HCT116 (cell line): ENCODE measurements at regions not wholly inside any gene's neighbourhood (a gene's known extent, or its start where the extent isn't known, plus 50 kb on each side); places are given as distances from the start of the nearest gene placed in this dataset.

ENCODE experiments used
- ATAC-seq: fragments of 200-7000 bp; cut with Tn5 transposase; 2 replicates; pipeline ENCODE4 v1.9.1; 2020; ENCODE audit warnings: mild to moderate bottlenecking, moderate library complexity
- BruUV-seq: library from RNA; stranded (reverse); fragments of 400-500 nt; replicated peaks from 2 replicates; lab custom pipeline; 2021; lab: Mats Ljungman, UMichigan
- CTCF ChIA-PET: fragments of 300-600 bp; sonication (Branson Sonifier 250); formaldehyde crosslinking; loops from one replicate; lab custom pipeline; 2021; ENCODE audit warnings: antibody characterized with exemption; lab: Charles Lee
- POLR2A ChIA-PET: fragments of 300-600, 350-600 bp; sonication (Branson Sonifier 250); formaldehyde crosslinking; loops from one replicate; lab custom pipeline; 2021; ENCODE audit warnings: antibody characterized with exemption; lab: Charles Lee
- RAD21 ChIA-PET, 2 experiments: fragments of 300-600 bp; sonication (Branson Sonifier 250); formaldehyde crosslinking; loops; one replicate each; lab custom pipeline; 2023; ENCODE audit warnings: low total read pairs in 2 of 2; ENCODE audit not compliant: uncharacterized antibody in 2 of 2, unreplicated experiment in 2 of 2, low non-redundant PET in 1 of 2; lab: Charles Lee
- DNase-seq: peaks from one replicate; pipeline ENCODE4 v3.0.0-alpha.2; 2010; ENCODE audit warnings: low read depth, low spot score
- H2AFZ ChIP-seq: fragments of 200-600 bp; shearing (Covaris generic), sonication (generic); 2 replicates; pipeline ENCODE4 v1.6.1; 2017; ENCODE audit warnings: low read depth, mixed run types, mixed read lengths, antibody characterized with exemption, low read length; ENCODE audit not compliant: poor library complexity, severe bottlenecking
- H3K27ac ChIP-seq: 2 replicates; pipeline ENCODE4 v1.5.1; 2012; ENCODE audit warnings: low read depth, low read length
- H3K27me3 ChIP-seq: fragments of 200-600 bp; sonication (generic); 2 replicates; pipeline ENCODE4 v1.6.1; 2016; ENCODE audit warnings: mixed run types, low read length, mixed read lengths; ENCODE audit not compliant: insufficient read depth
- H3K36me3 ChIP-seq, 2 experiments: fragments of 200-500 bp in 1 of 2; fragments of 200-600 bp in 1 of 2; sonication (Bioruptor generic) in 1 of 2; sonication (generic) in 1 of 2; 2 replicates each; pipeline versions ENCODE4 v1.5.1 to v1.6.1; 2014 to 2016; ENCODE audit warnings: low read length in 2 of 2, inconsistent platforms in 1 of 2, mixed read lengths in 1 of 2, mixed run types in 1 of 2; ENCODE audit not compliant: insufficient read depth in 2 of 2, control insufficient read depth in 1 of 2
- H3K4me1 ChIP-seq, 2 experiments: fragments of 200-600 bp in 1 of 2; sonication (generic) in 1 of 2; 2 replicates each; pipeline versions ENCODE4 v1.5.1 to v1.6.1; 2012 to 2017; ENCODE audit warnings: low read length in 2 of 2, inconsistent platforms in 1 of 2, mild to moderate bottlenecking in 1 of 2, mixed read lengths in 1 of 2, mixed run types in 1 of 2, moderate library complexity in 1 of 2; ENCODE audit not compliant: insufficient read depth in 2 of 2, control insufficient read depth in 1 of 2
- H3K4me2 ChIP-seq: fragments of 200-600 bp; sonication (generic); 2 replicates; pipeline ENCODE4 v1.6.1; 2017; ENCODE audit warnings: mixed run types, low read length, mixed read lengths
- H3K4me3 ChIP-seq, 2 experiments: fragments of 200-600 bp in 1 of 2; sonication (generic) in 1 of 2; replicated peaks in 1 of 2; 2 replicates each; pipeline ENCODE4 v1.5.1; 2011 to 2016; ENCODE audit warnings: low read length in 2 of 2, control low read depth in 1 of 2, low read depth in 1 of 2, mild to moderate bottlenecking in 1 of 2, mixed read lengths in 1 of 2, mixed run types in 1 of 2
- H3K79me2 ChIP-seq: fragments of 200-600 bp; sonication (generic); 2 replicates; pipeline ENCODE4 v1.6.1; 2017; ENCODE audit warnings: mild to moderate bottlenecking, mixed run types, low read length, moderate library complexity, mixed read lengths; ENCODE audit not compliant: insufficient read depth
- H3K9ac ChIP-seq: fragments of 200-600 bp; sonication (generic); 2 replicates; pipeline ENCODE4 v1.6.1; 2016; ENCODE audit warnings: low read length, mixed read lengths
- H3K9me2 ChIP-seq: fragments of 200-600 bp; sonication (generic), shearing (Covaris generic); 2 replicates; pipeline ENCODE4 v1.6.1; 2017; ENCODE audit warnings: mixed run types, mild to moderate bottlenecking, moderate library complexity; ENCODE audit not compliant: insufficient read depth
- H3K9me3 ChIP-seq, 2 experiments: fragments of 200-500 bp in 1 of 2; fragments of 200-600 bp in 1 of 2; sonication (Bioruptor generic) in 1 of 2; sonication (generic) in 1 of 2; 2 replicates each; pipeline ENCODE4 v1.6.1; 2014 to 2017; ENCODE audit warnings: low read length in 2 of 2, mixed read lengths in 2 of 2, inconsistent platforms in 1 of 2, low read depth in 1 of 2, mild to moderate bottlenecking in 1 of 2, mixed run types in 1 of 2, moderate library complexity in 1 of 2; ENCODE audit not compliant: control insufficient read depth in 1 of 2, insufficient read depth in 1 of 2
- H4K20me1 ChIP-seq: fragments of 200-600 bp; sonication (generic), shearing (Covaris generic); 2 replicates; pipeline ENCODE4 v1.6.1; 2017; ENCODE audit warnings: mixed run types, mild to moderate bottlenecking, moderate library complexity; ENCODE audit not compliant: insufficient read depth
- EGR1 ChIP-seq: IDR thresholded peaks from 2 replicates; pipeline ENCODE4 v1.6.1; 2012; ENCODE audit warnings: low read depth
- ELF1 ChIP-seq: IDR thresholded peaks from 2 replicates; pipeline ENCODE4 v1.6.1; 2012; ENCODE audit warnings: low read depth, borderline replicate concordance
- EZH2phosphoT487 ChIP-seq: fragments of 200-600 bp; IDR thresholded peaks from 2 replicates; pipeline ENCODE4 v1.6.1; 2018; ENCODE audit warnings: antibody characterized with exemption, borderline replicate concordance
- JUND ChIP-seq: IDR thresholded peaks from 2 replicates; pipeline ENCODE4 v1.6.1; 2012
- RAD21 ChIP-seq: IDR thresholded peaks from 2 replicates; pipeline ENCODE4 v1.6.1; 2012; ENCODE audit warnings: low read depth, mild to moderate bottlenecking
- SRF ChIP-seq: IDR thresholded peaks from 2 replicates; pipeline ENCODE4 v1.6.1; 2012; ENCODE audit warnings: low read depth
- ZFX ChIP-seq: fragments of 450-650 bp; IDR thresholded peaks from 2 replicates; pipeline ENCODE4 v1.6.1; 2017
- ZNF274 ChIP-seq: fragments of 200-500 bp; sonication (Bioruptor generic); IDR thresholded peaks from 2 replicates; pipeline ENCODE4 v1.6.1; 2014; ENCODE audit warnings: mild to moderate bottlenecking, low read depth, low read length, inconsistent platforms
- intact Hi-C: fragments of 100-400 bp; cut with micrococcal nuclease; formaldehyde crosslinking; loops from 2 replicates; pipeline ENCODE4 v1.10.0; 2022
- TF ChIP-seq, protein P1 (sequence below), 3 experiments: fragments of 200-600 bp in 1 of 3; sonication (generic) in 1 of 3; IDR thresholded peaks in 2 of 3; conservative IDR thresholded peaks in 1 of 3; 2 replicates each; pipeline ENCODE4 v1.5.1; 2012 to 2017; ENCODE audit warnings: low read depth in 2 of 3, low read length in 2 of 3, antibody characterized with exemption in 1 of 3, borderline replicate concordance in 1 of 3, control low read depth in 1 of 3, mild to moderate bottlenecking in 1 of 3, mixed read lengths in 1 of 3, mixed run types in 1 of 3, moderate library complexity in 1 of 3; ENCODE audit not compliant: insufficient read depth in 1 of 3
- TF ChIP-seq, protein P2 (sequence below): IDR thresholded peaks from 2 replicates; pipeline ENCODE4 v1.6.1; 2012

GRCh38 chr6:147137986-147138385 lies 66.2 kb upstream of the STXBP5 start (continued):
- TF ChIP-seq EGR1: no peak
- TF ChIP-seq SRF: no peak

- no peaks in the 10 kb centered on the region for H3K9me2 ChIP-seq
- H3K27ac ChIP-seq: no peak overlapping the region
- intact Hi-C loops: no loop called here
- BruUV-seq: no TSS peak
- POLR2A ChIA-PET: no interaction called here
- no peaks in the 10 kb centered on the region for H3K79me2 ChIP-seq
- no peaks in the 10 kb centered on the region for H3K4me1 ChIP-seq
- H4K20me1 ChIP-seq: no peaks in the 10 kb centered on the region
- H3K4me3 ChIP-seq: no peak overlapping the region
- no peak for ATAC-seq
- no peaks in the 10 kb centered on the region for H3K9me3 ChIP-seq
- no peaks in the 10 kb centered on the region for H3K36me3 ChIP-seq
- CTCF ChIA-PET: no interaction called here
- H3K27me3 ChIP-seq: no peaks in the 10 kb centered on the region
- H2AFZ ChIP-seq: no peak overlapping the region
- H3K4me2 ChIP-seq: no peak overlapping the region
- no peak overlapping the region for H3K9ac ChIP-seq
- no peak for DNase-seq
- no peak for TF ChIP-seq ZFX
- TF ChIP-seq JUND: no peak
- TF ChIP-seq EZH2phosphoT487: no peak
- no peak for TF ChIP-seq SRF
- no peak for TF ChIP-seq RAD21
- TF ChIP-seq, protein P1, sequence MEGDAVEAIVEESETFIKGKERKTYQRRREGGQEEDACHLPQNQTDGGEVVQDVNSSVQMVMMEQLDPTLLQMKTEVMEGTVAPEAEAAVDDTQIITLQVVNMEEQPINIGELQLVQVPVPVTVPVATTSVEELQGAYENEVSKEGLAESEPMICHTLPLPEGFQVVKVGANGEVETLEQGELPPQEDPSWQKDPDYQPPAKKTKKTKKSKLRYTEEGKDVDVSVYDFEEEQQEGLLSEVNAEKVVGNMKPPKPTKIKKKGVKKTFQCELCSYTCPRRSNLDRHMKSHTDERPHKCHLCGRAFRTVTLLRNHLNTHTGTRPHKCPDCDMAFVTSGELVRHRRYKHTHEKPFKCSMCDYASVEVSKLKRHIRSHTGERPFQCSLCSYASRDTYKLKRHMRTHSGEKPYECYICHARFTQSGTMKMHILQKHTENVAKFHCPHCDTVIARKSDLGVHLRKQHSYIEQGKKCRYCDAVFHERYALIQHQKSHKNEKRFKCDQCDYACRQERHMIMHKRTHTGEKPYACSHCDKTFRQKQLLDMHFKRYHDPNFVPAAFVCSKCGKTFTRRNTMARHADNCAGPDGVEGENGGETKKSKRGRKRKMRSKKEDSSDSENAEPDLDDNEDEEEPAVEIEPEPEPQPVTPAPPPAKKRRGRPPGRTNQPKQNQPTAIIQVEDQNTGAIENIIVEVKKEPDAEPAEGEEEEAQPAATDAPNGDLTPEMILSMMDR (IDR thresholded peaks at IDR 0.05 in 2 of 3, conservative IDR thresholded peaks at IDR 0.05 in 1 of 3; ENCODE audit: borderline replicate concordance in 1 of 3, insufficient read depth in 1 of 3, low read depth in 2 of 3, low read length in 2 of 3): no peak
- TF ChIP-seq, protein P2, sequence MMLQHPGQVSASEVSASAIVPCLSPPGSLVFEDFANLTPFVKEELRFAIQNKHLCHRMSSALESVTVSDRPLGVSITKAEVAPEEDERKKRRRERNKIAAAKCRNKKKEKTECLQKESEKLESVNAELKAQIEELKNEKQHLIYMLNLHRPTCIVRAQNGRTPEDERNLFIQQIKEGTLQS: no peak
- no peak for TF ChIP-seq ZNF274
- no peak for TF ChIP-seq EGR1
- TF ChIP-seq ELF1: no peak
- RAD21 ChIA-PET: no interaction called here
These were observed 65.4 kb upstream of the STXBP5 start for GRCh38 chr6:147138835-147139234.
